SH-SY5Y (cell line): ENCODE measurements at regions not wholly inside any gene's neighbourhood (a gene's known extent, or its start where the extent isn't known, plus 50 kb on each side); places are given as distances from the start of the nearest gene placed in this dataset.

Experiments
- GATA2 ChIP-seq: IDR thresholded peaks from 2 replicates; pipeline ENCODE4 v1.6.1; 2011; ENCODE audit warnings: mild to moderate bottlenecking, low read depth, low read length
- GATA3 ChIP-seq: IDR thresholded peaks from 2 replicates; pipeline ENCODE4 v1.6.1; 2011; ENCODE audit warnings: low read depth, mild to moderate bottlenecking, low read length, moderate library complexity

DNA sequence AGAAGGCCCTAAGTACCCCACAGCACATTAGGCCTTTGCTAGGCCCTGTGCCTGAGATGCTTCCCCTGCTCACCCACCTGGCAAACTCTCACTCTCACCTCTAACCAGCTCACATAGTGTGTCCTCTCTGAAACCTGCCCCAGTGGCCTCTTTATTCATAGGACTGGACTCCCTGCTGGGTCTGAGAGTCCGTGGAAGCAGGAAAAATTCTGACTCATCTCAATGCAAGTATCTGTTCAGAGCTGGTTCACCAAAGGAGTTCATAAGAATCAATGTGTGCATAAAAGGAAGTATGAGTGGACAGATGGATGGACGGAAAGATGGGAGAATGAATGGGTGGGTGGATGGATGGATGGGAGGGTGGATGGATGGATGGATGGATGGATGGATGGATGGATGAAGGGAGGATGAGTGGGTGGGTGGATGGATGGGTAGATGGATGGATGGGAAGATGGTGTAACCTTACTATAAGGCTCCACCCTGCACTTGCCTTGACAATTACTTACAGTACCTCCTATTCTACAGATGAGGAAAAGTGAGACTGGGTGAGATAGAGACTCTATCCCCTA, 111.2 kb upstream of the ZMIZ1 start:
- TF ChIP-seq GATA2 (no peak), GATA3 (no peak)
